ENCODE measurements at regions not wholly inside any gene's neighbourhood (a gene's known extent, or its start where the extent isn't known, plus 50 kb on each side); places are given as distances from the start of the nearest gene placed in this dataset.

DNA sequence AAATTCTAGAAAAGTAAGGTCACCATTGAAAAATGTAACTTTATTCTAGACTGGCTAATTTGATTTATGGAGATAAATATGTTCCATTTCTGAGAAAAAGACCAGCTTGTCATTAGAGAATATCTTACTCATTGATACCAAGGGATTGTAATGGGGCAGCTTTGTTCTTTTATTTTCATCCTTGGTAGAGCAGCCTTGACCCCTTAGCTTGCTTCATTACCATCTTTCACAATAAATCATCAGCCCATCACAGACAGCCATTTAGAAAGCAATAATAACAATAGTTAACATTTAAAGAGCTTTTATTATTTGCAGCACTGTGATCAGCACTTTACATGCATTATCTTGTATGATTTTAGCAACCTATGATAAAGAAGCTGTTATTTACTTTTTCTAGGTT lies 253.6 kb downstream of the C3orf38 start:
- no peak for DNase-seq (ENCODE audit: low spot score)
- Histone ChIP-seq H3K36me3 (no peaks in the 10 kb centered on the region), H3K27me3 (replicated peaks; ENCODE audit: insufficient read depth) (no peaks in the 10 kb centered on the region), H3K27ac (no peak overlapping the region), H3K9me3 (no peaks in the 10 kb centered on the region), H3K4me1 (replicated peaks) (no peaks in the 10 kb centered on the region), H3K4me3 (no peak overlapping the region)
- intact Hi-C loops (cut with DNase I): no loop called here
- TF ChIP-seq, protein P1, sequence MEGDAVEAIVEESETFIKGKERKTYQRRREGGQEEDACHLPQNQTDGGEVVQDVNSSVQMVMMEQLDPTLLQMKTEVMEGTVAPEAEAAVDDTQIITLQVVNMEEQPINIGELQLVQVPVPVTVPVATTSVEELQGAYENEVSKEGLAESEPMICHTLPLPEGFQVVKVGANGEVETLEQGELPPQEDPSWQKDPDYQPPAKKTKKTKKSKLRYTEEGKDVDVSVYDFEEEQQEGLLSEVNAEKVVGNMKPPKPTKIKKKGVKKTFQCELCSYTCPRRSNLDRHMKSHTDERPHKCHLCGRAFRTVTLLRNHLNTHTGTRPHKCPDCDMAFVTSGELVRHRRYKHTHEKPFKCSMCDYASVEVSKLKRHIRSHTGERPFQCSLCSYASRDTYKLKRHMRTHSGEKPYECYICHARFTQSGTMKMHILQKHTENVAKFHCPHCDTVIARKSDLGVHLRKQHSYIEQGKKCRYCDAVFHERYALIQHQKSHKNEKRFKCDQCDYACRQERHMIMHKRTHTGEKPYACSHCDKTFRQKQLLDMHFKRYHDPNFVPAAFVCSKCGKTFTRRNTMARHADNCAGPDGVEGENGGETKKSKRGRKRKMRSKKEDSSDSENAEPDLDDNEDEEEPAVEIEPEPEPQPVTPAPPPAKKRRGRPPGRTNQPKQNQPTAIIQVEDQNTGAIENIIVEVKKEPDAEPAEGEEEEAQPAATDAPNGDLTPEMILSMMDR (IDR thresholded peaks at IDR 0.05): no peak
- TF ChIP-seq POLR2A (IDR thresholded peaks at IDR 0.05) (no peak), POLR2AphosphoS5 (IDR thresholded peaks at IDR 0.05) (no peak)

DNA sequence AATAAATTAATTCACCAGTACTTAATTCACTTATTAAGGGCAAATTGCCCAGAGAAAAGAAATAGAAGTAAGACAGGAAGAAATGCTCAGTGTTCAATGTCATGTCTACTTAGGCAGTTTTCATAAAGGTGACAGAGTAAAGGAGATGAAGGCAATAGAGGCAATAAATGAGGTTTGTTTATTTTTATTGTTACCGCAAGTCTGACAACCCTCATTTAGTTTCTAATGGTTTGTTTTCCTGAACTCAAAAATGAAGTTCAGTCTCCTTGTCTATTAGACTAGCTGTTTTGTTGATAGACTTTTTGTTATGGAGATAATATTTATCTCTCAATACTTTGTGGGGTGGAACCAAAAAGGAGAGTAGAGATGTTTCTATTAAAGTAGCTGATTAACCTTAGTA lies 258.3 kb downstream of the C3orf38 start:
- TF ChIP-seq POLR2A (IDR thresholded peaks at IDR 0.05) (no peak), POLR2AphosphoS5 (IDR thresholded peaks at IDR 0.05) (no peak)
- TF ChIP-seq, protein P1 (IDR thresholded peaks at IDR 0.05): no peak
- H3K4me3 ChIP-seq: no peak overlapping the region
- H3K36me3 ChIP-seq: no peaks in the 10 kb centered on the region
- intact Hi-C loops (cut with DNase I): no loop called here
- no peaks in the 10 kb centered on the region for H3K27me3 ChIP-seq (replicated peaks; ENCODE audit: insufficient read depth)
- no peak for DNase-seq (ENCODE audit: low spot score)
- H3K4me1 ChIP-seq (replicated peaks): no peaks in the 10 kb centered on the region
- no peak overlapping the region for H3K27ac ChIP-seq
- H3K9me3 ChIP-seq: no peaks in the 10 kb centered on the region
- 63% methylated on average over 1 of the region's 1 CpG for WGBS

DNA sequence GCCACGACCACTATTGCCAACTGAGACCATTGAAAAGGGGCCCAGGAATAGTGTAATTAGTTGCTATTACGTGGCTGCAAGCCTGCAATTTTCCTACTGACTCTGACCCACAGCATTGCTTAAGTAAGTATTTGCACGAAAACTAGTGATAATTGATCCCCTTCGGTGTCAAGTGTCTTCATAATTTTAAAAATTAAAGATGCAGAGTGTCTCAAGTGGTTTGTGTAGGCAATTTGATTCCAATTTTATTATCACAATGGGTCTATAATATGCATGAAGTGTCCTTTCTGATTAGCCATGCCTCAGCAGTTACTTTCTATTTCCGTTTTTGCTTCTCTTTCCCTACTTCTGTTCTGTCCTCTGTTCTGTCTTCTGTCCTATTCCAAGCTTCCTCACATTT lies 259.2 kb downstream of the C3orf38 start:
- 83% methylated on average over 5 of the region's 5 CpGs for WGBS
- Histone ChIP-seq H3K9me3 (no peaks in the 10 kb centered on the region), H3K4me3 (no peak overlapping the region), H3K4me1 (replicated peaks) (no peaks in the 10 kb centered on the region), H3K36me3 (no peaks in the 10 kb centered on the region), H3K27ac (no peak overlapping the region), H3K27me3 (replicated peaks; ENCODE audit: insufficient read depth) (no peaks in the 10 kb centered on the region)
- no peak for DNase-seq (ENCODE audit: low spot score)
- intact Hi-C loops (cut with DNase I): no loop called here
- TF ChIP-seq POLR2A (IDR thresholded peaks at IDR 0.05) (no peak), POLR2AphosphoS5 (IDR thresholded peaks at IDR 0.05) (no peak)
- TF ChIP-seq, protein P1 (IDR thresholded peaks at IDR 0.05): no peak

GRCh38 chr3:88410259-88410658 lies 260.5 kb downstream of the C3orf38 start:
- no peaks in the 10 kb centered on the region for H3K36me3 ChIP-seq
- H3K27ac ChIP-seq: no peak overlapping the region
- no peaks in the 10 kb centered on the region for H3K27me3 ChIP-seq (replicated peaks; ENCODE audit: insufficient read depth)
- no peaks in the 10 kb centered on the region for H3K4me1 ChIP-seq (replicated peaks)
- TF ChIP-seq, protein P1 (IDR thresholded peaks at IDR 0.05): no peak
- TF ChIP-seq POLR2A (IDR thresholded peaks at IDR 0.05) (no peak), POLR2AphosphoS5 (IDR thresholded peaks at IDR 0.05) (no peak)
- WGBS: 24% methylated on average over 3 of the region's 3 CpGs
- DNase-seq (ENCODE audit: low spot score): no peak
- H3K4me3 ChIP-seq: no peak overlapping the region
- intact Hi-C loops (cut with DNase I): no loop called here
- no peaks in the 10 kb centered on the region for H3K9me3 ChIP-seq

GRCh38 chr3:88412346-88412745 lies 262.6 kb downstream of the C3orf38 start:
- WGBS: 71% methylated on average over 1 of the region's 1 CpG
- no peak overlapping the region for H3K4me3 ChIP-seq
- intact Hi-C loops (cut with DNase I): no loop called here
- H3K9me3 ChIP-seq: no peaks in the 10 kb centered on the region
- no peak overlapping the region for H3K27ac ChIP-seq
- no peaks in the 10 kb centered on the region for H3K27me3 ChIP-seq (replicated peaks; ENCODE audit: insufficient read depth)
- no peaks in the 10 kb centered on the region for H3K4me1 ChIP-seq (replicated peaks)
- DNase-seq (ENCODE audit: low spot score): no peak
- TF ChIP-seq POLR2A (IDR thresholded peaks at IDR 0.05) (no peak), POLR2AphosphoS5 (IDR thresholded peaks at IDR 0.05) (no peak)
- TF ChIP-seq, protein P1 (IDR thresholded peaks at IDR 0.05): no peak
- H3K36me3 ChIP-seq: no peaks in the 10 kb centered on the region

Measured in prostate gland (tissue), 2 donors.